SJSA1 (cell line): ENCODE measurements at regions not wholly inside any gene's neighbourhood (a gene's known extent, or its start where the extent isn't known, plus 50 kb on each side); places are given as distances from the start of the nearest gene placed in this dataset.
"Not testable (repeated sequence)": the region's sequence is repeated elsewhere in the genome, so short reads cannot be mapped to it uniquely, and the experiment has no call there.

Experiments
- DNase-seq, 2 experiments: peaks; one replicate each; pipeline ENCODE4 v3.0.0-alpha.2; 2015 to 2020; ENCODE audit warnings: low spot score in 2 of 2, low read depth in 1 of 2
- H3K27ac ChIP-seq: fragments of 250-450 bp; sonication (Bioruptor Pico); 2 replicates; pipeline ENCODE4 v1.5.1; 2020; ENCODE audit warnings: mild to moderate bottlenecking, moderate library complexity
- H3K27me3 ChIP-seq: fragments of 250-450 bp; sonication (Bioruptor Pico); replicated peaks from 2 replicates; pipeline ENCODE4 v1.5.1; 2020; ENCODE audit warnings: mild to moderate bottlenecking, moderate library complexity
- H3K36me3 ChIP-seq: fragments of 250-450 bp; sonication (Bioruptor Pico); 2 replicates; pipeline ENCODE4 v1.5.1; 2020; ENCODE audit warnings: mild to moderate bottlenecking
- H3K4me1 ChIP-seq: fragments of 250-450 bp; sonication (Bioruptor Pico); replicated peaks from 2 replicates; pipeline ENCODE4 v1.6.1; 2021; ENCODE audit warnings: mild to moderate bottlenecking
- H3K4me3 ChIP-seq: fragments of 250-450 bp; sonication (Bioruptor Pico); 2 replicates; pipeline ENCODE4 v1.5.1; 2020; ENCODE audit warnings: mild to moderate bottlenecking
- H3K9me3 ChIP-seq: fragments of 250-450 bp; sonication (Bioruptor Pico); replicated peaks from 2 replicates; pipeline ENCODE4 v1.5.1; 2020; ENCODE audit warnings: mild to moderate bottlenecking

- H3K9me3 ChIP-seq, H3K4me3 ChIP-seq, H3K27me3 ChIP-seq, H3K36me3 ChIP-seq, DNase-seq: not testable (repeated sequence)
- peaks cover 60% of the 10 kb centered on the region for H3K4me1 ChIP-seq
- H3K27ac ChIP-seq, result 0 out of 2 replicates have a peak overlapping the region, but pooled peaks have one; percentile 27
Measured at GRCh38 chr12:75657354-75657753, 145.9 kb upstream of the KRR1 start.

- Histone ChIP-seq H3K4me3 (no peak overlapping the region), H3K36me3 (no peaks in the 10 kb centered on the region), H3K4me1 (peaks cover 52% of the 10 kb centered on the region), H3K27me3 (no peaks in the 10 kb centered on the region), H3K27ac (peak overlapping the region; percentile 27; the same call in 1 of the 2 replicates), H3K9me3 (no peaks in the 10 kb centered on the region)
- peak in 1 of 2 experiments; percentile 16 for DNase-seq
Measured at GRCh38 chr12:75656648-75657047, 145.2 kb upstream of the KRR1 start.

- no peak overlapping the region for H3K27ac ChIP-seq
- no peaks in the 10 kb centered on the region for H3K27me3 ChIP-seq
- H3K9me3 ChIP-seq, result no peaks in the 10 kb centered on the region
- no peaks in the 10 kb centered on the region for H3K36me3 ChIP-seq
- H3K4me3 ChIP-seq, result no peak overlapping the region
- peaks cover 48% of the 10 kb centered on the region for H3K4me1 ChIP-seq
- DNase-seq, result no peak
Measured at GRCh38 chr12:75656210-75656609, 144.8 kb upstream of the KRR1 start.

- H3K36me3 ChIP-seq, result no peaks in the 10 kb centered on the region
- H3K4me1 ChIP-seq, result peaks cover 40% of the 10 kb centered on the region
- no peak overlapping the region for H3K27ac ChIP-seq
- no peak overlapping the region for H3K4me3 ChIP-seq
- H3K9me3 ChIP-seq, result no peaks in the 10 kb centered on the region; the same call in 1 of the 2 replicates
- no peaks in the 10 kb centered on the region for H3K27me3 ChIP-seq
- DNase-seq, result no peak
Measured at GRCh38 chr12:75655315-75655806, 144.0 kb upstream of the KRR1 start.

GRCh38 chr12:75651342-75651695 lies 139.9 kb upstream of the KRR1 start:
- Histone ChIP-seq H3K27ac (no peak overlapping the region), H3K36me3 (no peaks in the 10 kb centered on the region), H3K4me1 (peaks cover 2% of the 10 kb centered on the region), H3K27me3 (no peaks in the 10 kb centered on the region), H3K9me3 (no peaks in the 10 kb centered on the region; the same call in 1 of the 2 replicates), H3K4me3 (no peak overlapping the region)
- DNase-seq, result no peak

- DNase-seq, result no peak
- Histone ChIP-seq H3K36me3 (no peaks in the 10 kb centered on the region), H3K27ac (no peak overlapping the region), H3K4me3 (no peak overlapping the region), H3K9me3 (no peaks in the 10 kb centered on the region; the same call in 1 of the 2 replicates), H3K27me3 (no peaks in the 10 kb centered on the region), H3K4me1 (no peaks in the 10 kb centered on the region)
Measured at GRCh38 chr12:75650595-75651341, 139.4 kb upstream of the KRR1 start.

- no peaks in the 10 kb centered on the region for H3K36me3 ChIP-seq
- H3K4me3 ChIP-seq, result no peak overlapping the region
- H3K9me3 ChIP-seq, result no peaks in the 10 kb centered on the region; the same call in 1 of the 2 replicates
- H3K27me3 ChIP-seq, result no peaks in the 10 kb centered on the region
- DNase-seq, result no peak
- H3K27ac ChIP-seq, result no peak overlapping the region
- H3K4me1 ChIP-seq, result no peaks in the 10 kb centered on the region
Measured at GRCh38 chr12:75650100-75650499, 138.7 kb upstream of the KRR1 start.

- no peaks in the 10 kb centered on the region for H3K27me3 ChIP-seq
- no peak overlapping the region for H3K27ac ChIP-seq
- no peak for DNase-seq
- no peaks in the 10 kb centered on the region; the same call in 1 of the 2 replicates for H3K9me3 ChIP-seq
- H3K4me3 ChIP-seq, result no peak overlapping the region
- no peaks in the 10 kb centered on the region for H3K36me3 ChIP-seq
- H3K4me1 ChIP-seq, result no peaks in the 10 kb centered on the region
Measured at GRCh38 chr12:75648856-75649255, 137.4 kb upstream of the KRR1 start.

GRCh38 chr12:75646329-75647210 lies 135.2 kb upstream of the KRR1 start:
- Histone ChIP-seq H3K27me3 (no peaks in the 10 kb centered on the region), H3K4me3 (no peak overlapping the region), H3K36me3 (no peaks in the 10 kb centered on the region), H3K27ac (no peak overlapping the region), H3K9me3 (no peaks in the 10 kb centered on the region; the same call in 1 of the 2 replicates), H3K4me1 (peaks cover 13% of the 10 kb centered on the region)
- DNase-seq, result no peak

GRCh38 chr12:75644472-75645072 lies 133.2 kb upstream of the KRR1 start:
- no peak for DNase-seq
- Histone ChIP-seq H3K4me3 (no peak overlapping the region), H3K9me3 (no peaks in the 10 kb centered on the region), H3K4me1 (peaks cover 27% of the 10 kb centered on the region), H3K27me3 (no peaks in the 10 kb centered on the region), H3K27ac (no peak overlapping the region), H3K36me3 (no peaks in the 10 kb centered on the region)

- not testable (repeated sequence) for DNase-seq, H3K4me3 ChIP-seq, H3K27me3 ChIP-seq, H3K27ac ChIP-seq, H3K36me3 ChIP-seq, H3K9me3 ChIP-seq
- peaks cover 27% of the 10 kb centered on the region for H3K4me1 ChIP-seq
Measured at GRCh38 chr12:75643119-75643518, 131.7 kb upstream of the KRR1 start.

- no peak overlapping the region for H3K4me3 ChIP-seq
- no peaks in the 10 kb centered on the region for H3K27me3 ChIP-seq
- H3K36me3 ChIP-seq, result no peaks in the 10 kb centered on the region
- peaks cover 27% of the 10 kb centered on the region for H3K4me1 ChIP-seq
- no peak overlapping the region; the same call in 1 of the 2 replicates for H3K27ac ChIP-seq
- no peaks in the 10 kb centered on the region for H3K9me3 ChIP-seq
- DNase-seq, result no peak
Measured at GRCh38 chr12:75642226-75642625, 130.8 kb upstream of the KRR1 start.

GRCh38 chr12:75641031-75641780 lies 129.8 kb upstream of the KRR1 start:
- peaks cover 30% of the 10 kb centered on the region for H3K4me1 ChIP-seq
- no peaks in the 10 kb centered on the region for H3K9me3 ChIP-seq
- DNase-seq, result peak; percentile 66 to 68
- no peaks in the 10 kb centered on the region for H3K27me3 ChIP-seq
- no peak overlapping the region for H3K4me3 ChIP-seq
- peak overlapping the region; percentile 86 for H3K27ac ChIP-seq
- H3K36me3 ChIP-seq, result no peaks in the 10 kb centered on the region
